Activated naive CD8-positive, alpha-beta T cell treated with anti-CD3 and anti-CD28 coated beads, Interleukin-2, amount 10 ng/mL, durations not matched to agents 7 days and 5 days (primary cell): ENCODE measurements at regions not wholly inside any gene's neighbourhood (a gene's known extent, or its start where the extent isn't known, plus 50 kb on each side); places are given as distances from the start of the nearest gene placed in this dataset.

ENCODE experiments used
- ATAC-seq: fragments of 150-1000 bp; cut with Tn5 transposase; one replicate; pipeline ENCODE4 v1.10.0; 2021; ENCODE audit warnings: low read depth, moderate library complexity
- POLR2A ChIA-PET: fragments of 350-600 bp; sonication (Branson Sonifier 250); formaldehyde crosslinking; loops from one replicate; lab custom pipeline; 2021; ENCODE audit warnings: antibody characterized with exemption; lab: Charles Lee
- DNase-seq: peaks from one replicate; pipeline ENCODE4 v3.0.0; 2021
- H3K27ac Mint-ChIP-seq: one replicate; pipeline ENCODE4 v1.8.0; 2022; ENCODE audit warnings: mild to moderate bottlenecking, mixed read lengths
- H3K27me3 Mint-ChIP-seq: one replicate; pipeline ENCODE4 v1.8.0; 2022; ENCODE audit warnings: mild to moderate bottlenecking, moderate library complexity, mixed read lengths
- H3K36me3 Mint-ChIP-seq: one replicate; pipeline ENCODE4 v1.8.0; 2021; ENCODE audit warnings: mild to moderate bottlenecking, mixed read lengths
- H3K4me1 Mint-ChIP-seq: one replicate; pipeline ENCODE4 v1.8.0; 2021; ENCODE audit warnings: mixed read lengths
- H3K4me3 Mint-ChIP-seq: one replicate; pipeline ENCODE4 v1.8.0; 2022; ENCODE audit warnings: mild to moderate bottlenecking, moderate library complexity, mixed read lengths
- H3K9me3 Mint-ChIP-seq: one replicate; pipeline ENCODE4 v1.8.0; 2021; ENCODE audit warnings: mixed read lengths

- Mint-ChIP-seq H3K36me3 (no peaks in the 10 kb centered on the region), H3K4me3 (no peak overlapping the region)
- ATAC-seq: no peak
These were observed 296.1 kb upstream of the SLITRK6 start for GRCh38 chr13:86095351-86095750.

GRCh38 chr13:86090181-86090580, 291.0 kb upstream of the SLITRK6 start:
- H3K4me3 Mint-ChIP-seq: no peak overlapping the region
- ATAC-seq (no peak), DNase-seq (no peak)
- H3K36me3 Mint-ChIP-seq: no peaks in the 10 kb centered on the region
- H3K27ac Mint-ChIP-seq: no peak overlapping the region
- H3K27me3 Mint-ChIP-seq: no peaks in the 10 kb centered on the region
- POLR2A ChIA-PET: no interaction called here
- no peaks in the 10 kb centered on the region for H3K4me1 Mint-ChIP-seq
- peaks cover 2% of the 10 kb centered on the region for H3K9me3 Mint-ChIP-seq

More at GRCh38 chr13:86095351-86095750, 296.1 kb upstream of the SLITRK6 start:
- H3K27ac Mint-ChIP-seq: no peak overlapping the region
- H3K9me3 Mint-ChIP-seq: peaks cover 2% of the 10 kb centered on the region
- DNase-seq: no peak
- POLR2A ChIA-PET: no interaction called here
- no peaks in the 10 kb centered on the region for H3K4me1 Mint-ChIP-seq
- no peaks in the 10 kb centered on the region for H3K27me3 Mint-ChIP-seq

- Mint-ChIP-seq H3K4me3 (no peak overlapping the region), H3K4me1 (no peaks in the 10 kb centered on the region), H3K9me3 (peaks cover 2% of the 10 kb centered on the region), H3K36me3 (no peaks in the 10 kb centered on the region), H3K27ac (no peak overlapping the region), H3K27me3 (no peaks in the 10 kb centered on the region)
- no peak for DNase-seq
- ATAC-seq: no peak
- POLR2A ChIA-PET: no interaction called here
These were observed 288.0 kb upstream of the SLITRK6 start for GRCh38 chr13:86087244-86087643.

- DNase-seq (no peak), ATAC-seq (no peak)
- H3K9me3 Mint-ChIP-seq: no peaks in the 10 kb centered on the region
- POLR2A ChIA-PET: no interaction called here
- H3K4me1 Mint-ChIP-seq: no peaks in the 10 kb centered on the region
- no peak overlapping the region for H3K4me3 Mint-ChIP-seq
- H3K27ac Mint-ChIP-seq: no peak overlapping the region
- no peaks in the 10 kb centered on the region for H3K36me3 Mint-ChIP-seq
- H3K27me3 Mint-ChIP-seq: no peaks in the 10 kb centered on the region
These were observed 286.7 kb upstream of the SLITRK6 start for GRCh38 chr13:86085890-86086289.

GRCh38 chr13:86082121-86082520, 282.9 kb upstream of the SLITRK6 start:
- ATAC-seq: no peak
- DNase-seq: no peak
- Mint-ChIP-seq H3K9me3 (no peaks in the 10 kb centered on the region), H3K27me3 (no peaks in the 10 kb centered on the region), H3K27ac (no peak overlapping the region), H3K4me1 (no peaks in the 10 kb centered on the region), H3K36me3 (no peaks in the 10 kb centered on the region), H3K4me3 (no peak overlapping the region)
- POLR2A ChIA-PET: no interaction called here

- Mint-ChIP-seq H3K27me3 (no peaks in the 10 kb centered on the region), H3K4me3 (no peak overlapping the region), H3K4me1 (no peaks in the 10 kb centered on the region), H3K9me3 (no peaks in the 10 kb centered on the region), H3K27ac (no peak overlapping the region), H3K36me3 (no peaks in the 10 kb centered on the region)
- POLR2A ChIA-PET: no interaction called here
- ATAC-seq (no peak), DNase-seq (no peak)
These were observed 281.2 kb upstream of the SLITRK6 start for GRCh38 chr13:86080340-86080995.

GRCh38 chr13:86066611-86067365, 267.6 kb upstream of the SLITRK6 start:
- POLR2A ChIA-PET: no interaction called here
- ATAC-seq (no peak), DNase-seq (no peak)
- Mint-ChIP-seq H3K27ac (no peak overlapping the region), H3K9me3 (peaks cover 8% of the 10 kb centered on the region), H3K4me1 (no peaks in the 10 kb centered on the region), H3K36me3 (no peaks in the 10 kb centered on the region), H3K4me3 (no peak overlapping the region), H3K27me3 (no peaks in the 10 kb centered on the region)

- no peak overlapping the region for H3K27ac Mint-ChIP-seq
- no peaks in the 10 kb centered on the region for H3K4me1 Mint-ChIP-seq
- no peak for ATAC-seq
- H3K9me3 Mint-ChIP-seq: peaks cover 9% of the 10 kb centered on the region
- no peak overlapping the region for H3K4me3 Mint-ChIP-seq
- POLR2A ChIA-PET: no interaction called here
- H3K27me3 Mint-ChIP-seq: no peaks in the 10 kb centered on the region
- no peak for DNase-seq
- no peaks in the 10 kb centered on the region for H3K36me3 Mint-ChIP-seq
These were observed 252.9 kb upstream of the SLITRK6 start for GRCh38 chr13:86052141-86052540.

- DNase-seq: no peak
- no peaks in the 10 kb centered on the region for H3K27me3 Mint-ChIP-seq
- H3K4me1 Mint-ChIP-seq: no peaks in the 10 kb centered on the region
- H3K4me3 Mint-ChIP-seq: no peak overlapping the region
- H3K27ac Mint-ChIP-seq: no peak overlapping the region
- no peak for ATAC-seq
- H3K36me3 Mint-ChIP-seq: no peaks in the 10 kb centered on the region
- POLR2A ChIA-PET: no interaction called here
- peaks cover 9% of the 10 kb centered on the region for H3K9me3 Mint-ChIP-seq
These were observed 252.2 kb upstream of the SLITRK6 start for GRCh38 chr13:86051134-86052103.

- no peak overlapping the region for H3K4me3 Mint-ChIP-seq
- peaks cover 2% of the 10 kb centered on the region for H3K9me3 Mint-ChIP-seq
- no peaks in the 10 kb centered on the region for H3K36me3 Mint-ChIP-seq
- DNase-seq: no peak
- no peaks in the 10 kb centered on the region for H3K27me3 Mint-ChIP-seq
- no peak for ATAC-seq
- H3K27ac Mint-ChIP-seq: no peak overlapping the region
- POLR2A ChIA-PET: no interaction called here
- no peaks in the 10 kb centered on the region for H3K4me1 Mint-ChIP-seq
These were observed 239.3 kb upstream of the SLITRK6 start for GRCh38 chr13:86038490-86038889.

- ATAC-seq (no peak), DNase-seq (no peak)
- Mint-ChIP-seq H3K27ac (no peak overlapping the region), H3K4me1 (no peaks in the 10 kb centered on the region), H3K36me3 (no peaks in the 10 kb centered on the region), H3K4me3 (no peak overlapping the region), H3K9me3 (peaks cover 7% of the 10 kb centered on the region), H3K27me3 (no peaks in the 10 kb centered on the region)
- POLR2A ChIA-PET: no interaction called here
These were observed 221.3 kb upstream of the SLITRK6 start for GRCh38 chr13:86020351-86021002.

GRCh38 chr13:86006317-86006716, 207.1 kb upstream of the SLITRK6 start:
- DNase-seq: no peak
- H3K36me3 Mint-ChIP-seq: no peaks in the 10 kb centered on the region
- H3K27me3 Mint-ChIP-seq: no peaks in the 10 kb centered on the region
- no peak overlapping the region for H3K27ac Mint-ChIP-seq
- peaks cover 1% of the 10 kb centered on the region for H3K9me3 Mint-ChIP-seq
- POLR2A ChIA-PET: no interaction called here
- ATAC-seq: no peak
- H3K4me3 Mint-ChIP-seq: no peak overlapping the region
- no peaks in the 10 kb centered on the region for H3K4me1 Mint-ChIP-seq

GRCh38 chr13:86003029-86003428, 203.8 kb upstream of the SLITRK6 start:
- H3K9me3 Mint-ChIP-seq: no peaks in the 10 kb centered on the region
- H3K27ac Mint-ChIP-seq: no peak overlapping the region
- POLR2A ChIA-PET: no interaction called here
- DNase-seq (no peak), ATAC-seq (no peak)
- no peaks in the 10 kb centered on the region for H3K36me3 Mint-ChIP-seq
- H3K4me1 Mint-ChIP-seq: no peaks in the 10 kb centered on the region
- no peaks in the 10 kb centered on the region for H3K27me3 Mint-ChIP-seq
- no peak overlapping the region for H3K4me3 Mint-ChIP-seq
